ENCODE measurements at regions not wholly inside any gene's neighbourhood (a gene's known extent, or its start where the extent isn't known, plus 50 kb on each side); places are given as distances from the start of the nearest gene placed in this dataset.

- no peak for TF ChIP-seq CTCF (IDR thresholded peaks at IDR 0.05)
Measured at GRCh38 chr3:72052841-72053409, 268.0 kb upstream of the PROK2 start.

DNA sequence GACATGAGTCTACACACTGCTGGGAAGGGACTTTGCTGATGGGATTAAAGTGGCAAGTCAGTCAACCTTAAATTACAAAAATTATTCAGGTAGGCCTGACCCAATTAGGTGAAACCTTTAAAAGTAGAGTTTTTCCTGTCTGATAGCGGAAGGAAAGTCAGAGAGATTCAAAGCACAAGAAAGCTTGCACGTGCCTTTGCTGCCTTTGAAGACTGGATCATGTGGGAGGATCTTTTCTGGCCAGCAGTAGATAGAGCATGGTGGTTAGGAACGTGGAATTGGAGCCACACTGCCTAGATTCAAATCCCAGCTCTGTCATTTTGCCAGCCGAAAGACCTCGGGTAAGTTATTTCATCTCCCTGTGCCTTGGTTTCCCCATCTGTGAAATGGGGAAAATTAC is 265.8 kb upstream of the PROK2 start:
- no peak for TF ChIP-seq CTCF (IDR thresholded peaks at IDR 0.05)

- TF ChIP-seq CTCF (IDR thresholded peaks at IDR 0.05): peak; percentile 13; the same call in 1 of the 2 replicates
Measured at GRCh38 chr3:72050048-72050632, 265.2 kb upstream of the PROK2 start.

- TF ChIP-seq CTCF (IDR thresholded peaks at IDR 0.05): no peak
Measured at GRCh38 chr3:72049300-72049699, 264.4 kb upstream of the PROK2 start.

DNA sequence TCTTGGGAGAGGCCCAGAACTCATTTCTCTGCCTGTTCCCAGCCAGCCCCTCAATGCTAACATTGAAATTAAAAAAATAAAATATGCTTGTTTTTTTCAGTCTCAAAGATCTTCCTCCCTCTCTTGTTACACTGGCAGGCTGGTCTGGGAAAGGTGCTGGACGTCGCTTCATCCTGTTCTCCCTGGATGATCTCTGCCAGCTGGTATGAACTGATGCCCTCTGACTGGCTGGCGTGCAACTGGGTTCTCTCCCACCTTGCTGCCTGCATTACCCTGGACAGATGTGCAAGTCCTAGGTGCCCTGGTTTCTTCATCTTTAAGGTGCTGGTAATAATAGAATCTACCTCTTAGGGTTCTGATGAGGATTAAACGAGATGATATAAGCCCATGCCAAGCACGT is 263.9 kb upstream of the PROK2 start:
- TF ChIP-seq CTCF (IDR thresholded peaks at IDR 0.05): no peak

DNA sequence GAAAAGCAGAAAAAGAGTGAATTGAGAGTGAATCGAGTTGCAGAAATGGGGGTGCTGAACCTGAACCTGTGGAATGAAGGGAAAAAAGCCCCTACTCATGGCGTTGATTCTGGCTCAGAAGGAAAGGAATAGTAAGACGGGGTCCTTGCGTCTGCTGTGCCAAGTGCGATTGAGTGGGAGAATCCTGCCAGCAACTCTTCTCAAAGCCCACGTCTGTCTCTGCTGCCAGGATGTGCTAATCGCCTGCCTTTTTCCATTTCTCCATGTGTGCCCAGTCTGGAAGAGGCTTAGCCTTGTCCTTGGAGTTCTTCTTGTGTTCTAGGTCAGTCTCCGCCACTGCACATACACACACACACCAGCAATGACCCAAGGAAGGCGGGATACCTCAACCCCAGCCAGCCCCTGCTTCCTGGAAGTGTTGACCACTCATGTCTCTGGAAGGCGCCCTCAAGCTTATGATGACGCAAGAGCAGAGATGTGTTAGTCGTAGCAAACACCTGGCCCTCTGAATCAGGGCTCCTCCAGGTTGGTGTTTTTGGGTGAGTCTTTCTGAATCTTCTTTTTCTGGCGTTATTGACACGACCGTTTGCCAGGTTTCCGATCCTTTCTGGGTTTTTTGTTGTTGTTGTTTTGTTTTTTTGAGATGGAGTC is 262.4 kb upstream of the PROK2 start:
- TF ChIP-seq CTCF (IDR thresholded peaks at IDR 0.05): no peak

DNA sequence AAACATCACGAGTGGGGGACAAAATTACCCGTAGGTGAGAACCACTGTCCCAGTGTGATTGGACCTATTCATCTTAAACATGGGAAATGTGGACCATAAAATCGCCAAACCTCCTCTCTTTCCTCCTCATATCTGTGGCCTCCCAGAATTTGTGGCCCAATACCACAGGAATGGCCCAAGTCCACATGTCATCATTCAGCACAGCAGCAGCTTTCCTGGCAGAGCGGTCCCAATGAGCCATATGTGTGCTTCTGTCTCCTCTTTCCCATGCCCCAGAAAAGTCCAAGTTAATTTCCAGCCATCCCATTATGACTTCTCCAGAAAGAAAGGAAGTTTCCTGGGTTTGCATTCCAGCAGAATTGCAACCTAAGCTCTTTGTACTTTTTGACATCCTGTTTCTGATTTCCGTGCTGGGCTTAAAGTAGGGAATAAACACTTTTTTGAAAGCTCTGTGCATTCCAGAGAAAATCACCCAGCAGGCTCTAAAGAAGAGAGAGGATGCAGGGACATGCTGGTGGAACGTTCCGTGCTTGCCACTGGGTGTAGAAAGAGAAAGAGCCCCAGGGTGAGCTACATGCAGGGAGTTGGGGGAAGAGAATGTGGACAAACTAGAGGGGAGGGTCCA is 259.4 kb upstream of the PROK2 start:
- TF ChIP-seq CTCF (IDR thresholded peaks at IDR 0.05): no peak
